HG03196 (cell line): ENCODE measurements at regions not wholly inside any gene's neighbourhood (a gene's known extent, or its start where the extent isn't known, plus 50 kb on each side); places are given as distances from the start of the nearest gene placed in this dataset.
"Not testable (repeated sequence)": the region's sequence is repeated elsewhere in the genome, so short reads cannot be mapped to it uniquely, and the experiment has no call there.

Experiments used
- ATAC-seq: cut with Tn5 transposase; IDR thresholded peaks from one replicate; pipeline ENCODE4 v1.9.1; 2021; ENCODE audit not compliant: unreplicated experiment

- no peak for ATAC-seq
Measured at GRCh38 chr17:68097161-68097805, 61.7 kb downstream of the KPNA2 start.

- ATAC-seq = not testable (repeated sequence)
Measured at GRCh38 chr17:68099341-68099753, 63.8 kb downstream of the KPNA2 start.

- no peak for ATAC-seq
Measured at GRCh38 chr17:68100000-68100641, 64.6 kb downstream of the KPNA2 start.

GRCh38 chr17:68101075-68101986 is 65.8 kb downstream of the KPNA2 start:
- ATAC-seq = peak; percentile 87

GRCh38 chr17:68101987-68102314 is 66.4 kb downstream of the KPNA2 start:
- ATAC-seq = no peak

GRCh38 chr17:68102318-68102758 is 66.8 kb downstream of the KPNA2 start:
- ATAC-seq = no peak

- ATAC-seq = no peak
Measured at GRCh38 chr17:68103148-68103547, 67.6 kb downstream of the KPNA2 start.

GRCh38 chr17:68106085-68106484 is 70.5 kb downstream of the KPNA2 start:
- ATAC-seq = no peak

- ATAC-seq = no peak
Measured at GRCh38 chr17:68107373-68107772, 71.8 kb downstream of the KPNA2 start.

GRCh38 chr17:68108313-68109000 is 72.9 kb downstream of the KPNA2 start:
- ATAC-seq = no peak

GRCh38 chr17:68109404-68109803 is 73.9 kb downstream of the KPNA2 start:
- not testable (repeated sequence) for ATAC-seq

- ATAC-seq = not testable (repeated sequence)
Measured at GRCh38 chr17:68116211-68116610, 80.7 kb downstream of the KPNA2 start.

- no peak for ATAC-seq
Measured at GRCh38 chr17:68122587-68122986, 87.1 kb downstream of the KPNA2 start.

- ATAC-seq = no peak
Measured at GRCh38 chr17:68125111-68125870, 89.8 kb downstream of the KPNA2 start.

GRCh38 chr17:68127914-68128313 is 92.4 kb downstream of the KPNA2 start:
- ATAC-seq = no peak

GRCh38 chr17:68131456-68131855 is 95.9 kb downstream of the KPNA2 start:
- ATAC-seq = no peak

- no peak for ATAC-seq
Measured at GRCh38 chr17:68133346-68134045, 98.0 kb downstream of the KPNA2 start.

GRCh38 chr17:68134046-68134637 is 98.6 kb downstream of the KPNA2 start:
- ATAC-seq = no peak

GRCh38 chr17:68134731-68135130 is 99.2 kb downstream of the KPNA2 start:
- no peak for ATAC-seq
